ENCODE measurements at regions not wholly inside any gene's neighbourhood (a gene's known extent, or its start where the extent isn't known, plus 50 kb on each side); places are given as distances from the start of the nearest gene placed in this dataset.

DNA sequence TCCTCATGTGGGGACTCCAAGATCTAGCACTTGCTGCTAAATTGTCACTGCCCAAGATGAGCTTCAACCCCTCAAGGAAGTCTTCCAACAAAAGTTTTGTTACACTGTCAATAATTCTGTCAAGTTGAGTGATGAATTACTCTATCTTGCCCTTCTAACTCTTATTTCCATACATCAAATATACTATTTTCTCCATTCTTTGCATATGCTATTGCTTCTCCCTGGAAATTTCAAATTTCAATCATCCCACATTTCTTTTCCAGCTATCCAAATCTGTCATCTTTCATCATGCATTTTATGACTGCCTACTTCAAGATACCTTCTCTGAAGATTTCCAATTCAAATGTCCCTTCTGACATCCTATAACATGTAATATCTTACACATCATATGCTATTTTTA is 175.2 kb upstream of the KCND2 start:
- H3K9ac ChIP-seq (ENCODE audit: control insufficient read depth, extremely low read depth, insufficient read depth, low read length): no peak overlapping the region
- no peaks in the 10 kb centered on the region for H3K9me1 ChIP-seq (ENCODE audit: control insufficient read depth, extremely low read depth, insufficient read depth, low read length)
- H4K20me1 ChIP-seq (ENCODE audit: control insufficient read depth, extremely low read depth, insufficient read depth, low read length): no peaks in the 10 kb centered on the region
- H3K4me3 ChIP-seq (ENCODE audit: control insufficient read depth in 2 of 3, extremely low read depth in 1 of 3, insufficient read depth in 2 of 3, low read depth in 1 of 3, low read length in 3 of 3): no peak overlapping the region
- no peak overlapping the region for H2AFZ ChIP-seq (ENCODE audit: control insufficient read depth, low read length)
- dilution Hi-C loops (cut with MboI; ENCODE audit: extremely low pct_ligation_motif_present, low sequenced_read_pairs): no loop called here
- no peak overlapping the region for H3K27ac ChIP-seq (ENCODE audit: control insufficient read depth, insufficient read depth, low read length)
- H3K36me3 ChIP-seq (ENCODE audit: control insufficient read depth in 2 of 2, extremely low read depth in 1 of 2, insufficient read depth in 2 of 2, low read length in 2 of 2): no peaks in the 10 kb centered on the region
- H3K4me2 ChIP-seq (ENCODE audit: control insufficient read depth, extremely low read depth, insufficient read depth, low read depth, low read length): no peak overlapping the region
- FAIRE-seq: no peak
- no peaks in the 10 kb centered on the region for H3K4me1 ChIP-seq (ENCODE audit: control insufficient read depth, extremely low read depth, insufficient read depth, low read length)
- DNase-seq (ENCODE audit: low read depth, low spot score): no peak
- no peaks in the 10 kb centered on the region for H3K79me2 ChIP-seq (ENCODE audit: control insufficient read depth, insufficient read depth, low read length)
- no peaks in the 10 kb centered on the region for H3K27me3 ChIP-seq (ENCODE audit: control insufficient read depth, extremely low read depth, insufficient read depth, low read length)
- H3K9me3 ChIP-seq (ENCODE audit: control insufficient read depth, low read depth, low read length): no peaks in the 10 kb centered on the region
- TF ChIP-seq, protein P1, sequence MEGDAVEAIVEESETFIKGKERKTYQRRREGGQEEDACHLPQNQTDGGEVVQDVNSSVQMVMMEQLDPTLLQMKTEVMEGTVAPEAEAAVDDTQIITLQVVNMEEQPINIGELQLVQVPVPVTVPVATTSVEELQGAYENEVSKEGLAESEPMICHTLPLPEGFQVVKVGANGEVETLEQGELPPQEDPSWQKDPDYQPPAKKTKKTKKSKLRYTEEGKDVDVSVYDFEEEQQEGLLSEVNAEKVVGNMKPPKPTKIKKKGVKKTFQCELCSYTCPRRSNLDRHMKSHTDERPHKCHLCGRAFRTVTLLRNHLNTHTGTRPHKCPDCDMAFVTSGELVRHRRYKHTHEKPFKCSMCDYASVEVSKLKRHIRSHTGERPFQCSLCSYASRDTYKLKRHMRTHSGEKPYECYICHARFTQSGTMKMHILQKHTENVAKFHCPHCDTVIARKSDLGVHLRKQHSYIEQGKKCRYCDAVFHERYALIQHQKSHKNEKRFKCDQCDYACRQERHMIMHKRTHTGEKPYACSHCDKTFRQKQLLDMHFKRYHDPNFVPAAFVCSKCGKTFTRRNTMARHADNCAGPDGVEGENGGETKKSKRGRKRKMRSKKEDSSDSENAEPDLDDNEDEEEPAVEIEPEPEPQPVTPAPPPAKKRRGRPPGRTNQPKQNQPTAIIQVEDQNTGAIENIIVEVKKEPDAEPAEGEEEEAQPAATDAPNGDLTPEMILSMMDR (optimal IDR thresholded peaks at IDR 0.05 in 1 of 3, IDR thresholded peaks at IDR 0.05 in 1 of 3, conservative IDR thresholded peaks at IDR 0.05 in 1 of 3; ENCODE audit: extremely low read depth in 1 of 3, insufficient read depth in 2 of 3, low read length in 3 of 3): no peak
- no peak for TF ChIP-seq EZH2 (IDR thresholded peaks at IDR 0.05; ENCODE audit: low read length)

DNA sequence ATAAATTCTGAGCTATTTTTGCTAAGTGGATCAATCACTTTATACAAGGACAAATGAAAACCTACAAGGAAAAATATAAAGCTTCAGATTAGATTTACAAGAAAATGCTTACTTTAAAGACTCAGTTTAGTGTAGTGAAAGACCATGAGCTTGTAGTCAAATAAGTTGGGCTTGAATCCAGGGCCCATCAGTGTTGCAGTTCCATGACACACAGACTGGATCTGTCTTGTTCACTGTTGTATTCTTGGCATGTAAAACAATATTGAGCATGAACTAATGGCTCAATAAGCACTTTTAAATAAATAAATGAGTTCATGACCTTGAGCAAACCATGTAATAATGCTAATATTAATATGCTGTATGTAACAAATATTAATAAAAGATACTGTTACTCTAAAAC is 164.6 kb upstream of the KCND2 start:
- no peak overlapping the region for H3K4me2 ChIP-seq (ENCODE audit: control insufficient read depth, extremely low read depth, insufficient read depth, low read depth, low read length)

More for the DNA sequence above, 164.6 kb upstream of the KCND2 start:
- Histone ChIP-seq H3K79me2 (ENCODE audit: control insufficient read depth, insufficient read depth, low read length) (no peaks in the 10 kb centered on the region), H3K9me1 (ENCODE audit: control insufficient read depth, extremely low read depth, insufficient read depth, low read length) (no peaks in the 10 kb centered on the region), H2AFZ (ENCODE audit: control insufficient read depth, low read length) (no peak overlapping the region), H3K9ac (ENCODE audit: control insufficient read depth, extremely low read depth, insufficient read depth, low read length) (no peak overlapping the region), H3K4me1 (ENCODE audit: control insufficient read depth, extremely low read depth, insufficient read depth, low read length) (no peaks in the 10 kb centered on the region), H4K20me1 (ENCODE audit: control insufficient read depth, extremely low read depth, insufficient read depth, low read length) (no peaks in the 10 kb centered on the region), H3K27me3 (ENCODE audit: control insufficient read depth, extremely low read depth, insufficient read depth, low read length) (no peaks in the 10 kb centered on the region), H3K36me3 (ENCODE audit: control insufficient read depth in 2 of 2, extremely low read depth in 1 of 2, insufficient read depth in 2 of 2, low read length in 2 of 2) (no peaks in the 10 kb centered on the region), H3K27ac (ENCODE audit: control insufficient read depth, insufficient read depth, low read length) (no peak overlapping the region), H3K4me3 (ENCODE audit: control insufficient read depth in 2 of 3, extremely low read depth in 1 of 3, insufficient read depth in 2 of 3, low read depth in 1 of 3, low read length in 3 of 3) (no peak overlapping the region), H3K9me3 (ENCODE audit: control insufficient read depth, low read depth, low read length) (peaks cover 3% of the 10 kb centered on the region)
- TF ChIP-seq EZH2 (IDR thresholded peaks at IDR 0.05; ENCODE audit: low read length): no peak
- TF ChIP-seq, protein P1 (optimal IDR thresholded peaks at IDR 0.05 in 1 of 3, IDR thresholded peaks at IDR 0.05 in 1 of 3, conservative IDR thresholded peaks at IDR 0.05 in 1 of 3; ENCODE audit: extremely low read depth in 1 of 3, insufficient read depth in 2 of 3, low read length in 3 of 3): no peak
- DNase-seq (ENCODE audit: low read depth, low spot score): no peak
- dilution Hi-C loops (cut with MboI; ENCODE audit: extremely low pct_ligation_motif_present, low sequenced_read_pairs): no loop called here
- FAIRE-seq: no peak

All from keratinocyte (primary cell).